HUES48 (cell line): ENCODE measurements at regions not wholly inside any gene's neighbourhood (a gene's known extent, or its start where the extent isn't known, plus 50 kb on each side); places are given as distances from the start of the nearest gene placed in this dataset.
"Not testable (repeated sequence)": the region's sequence is repeated elsewhere in the genome, so short reads cannot be mapped to it uniquely, and the experiment has no call there.

ENCODE experiments used
- H3K27ac ChIP-seq: one replicate; pipeline ENCODE4 v1.7.0; 2013; ENCODE audit warnings: low read depth, low read length, inconsistent platforms
- H3K27me3 ChIP-seq: 2 replicates; pipeline ENCODE4 v1.6.1; 2013; ENCODE audit warnings: mild to moderate bottlenecking, low read length; ENCODE audit not compliant: control insufficient read depth, insufficient read depth
- H3K36me3 ChIP-seq: 2 replicates; pipeline ENCODE4 v1.6.1; 2013; ENCODE audit warnings: low read length; ENCODE audit not compliant: control insufficient read depth, insufficient read depth
- H3K4me1 ChIP-seq: 2 replicates; pipeline ENCODE4 v1.6.1; 2013; ENCODE audit warnings: mild to moderate bottlenecking, low read length; ENCODE audit not compliant: control insufficient read depth, insufficient read depth
- H3K4me3 ChIP-seq: 2 replicates; pipeline ENCODE4 v1.5.1; 2013; ENCODE audit warnings: mild to moderate bottlenecking, low read depth, low read length
- H3K9ac ChIP-seq: 2 replicates; pipeline ENCODE4 v1.6.1; 2013; ENCODE audit warnings: mild to moderate bottlenecking, low read depth, low read length, moderate library complexity
- H3K9me3 ChIP-seq: 2 replicates; pipeline ENCODE4 v1.6.1; 2013; ENCODE audit warnings: low read length; ENCODE audit not compliant: control insufficient read depth, insufficient read depth

GRCh38 chr12:66746489-66747201 lies 67.8 kb upstream of the GRIP1 start:
- no peaks in the 10 kb centered on the region for H3K27me3 ChIP-seq
- H3K4me1 ChIP-seq = peaks cover 13% of the 10 kb centered on the region; the same call in 1 of the 2 replicates
- no peaks in the 10 kb centered on the region for H3K36me3 ChIP-seq
- H3K4me3 ChIP-seq = no peak overlapping the region
- no peak overlapping the region for H3K9ac ChIP-seq
- no peaks in the 10 kb centered on the region for H3K9me3 ChIP-seq
- no peak overlapping the region for H3K27ac ChIP-seq

- Histone ChIP-seq H3K36me3 (no peaks in the 10 kb centered on the region), H3K27ac (no peak overlapping the region), H3K4me3 (no peak overlapping the region), H3K9me3 (no peaks in the 10 kb centered on the region), H3K9ac (no peak overlapping the region), H3K27me3 (no peaks in the 10 kb centered on the region), H3K4me1 (peaks cover 7% of the 10 kb centered on the region)
Measured at GRCh38 chr12:66751432-66752113, 72.7 kb upstream of the GRIP1 start.

- no peaks in the 10 kb centered on the region for H3K27me3 ChIP-seq
- no peaks in the 10 kb centered on the region for H3K36me3 ChIP-seq
- H3K4me3 ChIP-seq = no peak overlapping the region
- H3K9me3 ChIP-seq = no peaks in the 10 kb centered on the region
- H3K9ac ChIP-seq = no peak overlapping the region
- peaks cover 5% of the 10 kb centered on the region for H3K4me1 ChIP-seq
- no peak overlapping the region for H3K27ac ChIP-seq
Measured at GRCh38 chr12:66753810-66754209, 74.9 kb upstream of the GRIP1 start.

- no peaks in the 10 kb centered on the region for H3K36me3 ChIP-seq
- H3K9ac ChIP-seq = no peak overlapping the region
- H3K27me3 ChIP-seq = no peaks in the 10 kb centered on the region
- no peak overlapping the region for H3K27ac ChIP-seq
- H3K4me1 ChIP-seq = peaks cover 5% of the 10 kb centered on the region
- H3K9me3 ChIP-seq = 0 out of 2 replicates have a peak, but pooled peaks cover under 1% of the 10 kb centered on the region
- no peak overlapping the region for H3K4me3 ChIP-seq
Measured at GRCh38 chr12:66755727-66756395, 77.0 kb upstream of the GRIP1 start.

- Histone ChIP-seq H3K27me3 (no peaks in the 10 kb centered on the region), H3K9me3 (0 out of 2 replicates have a peak, but pooled peaks cover 2% of the 10 kb centered on the region), H3K4me3 (no peak overlapping the region), H3K9ac (no peak overlapping the region), H3K4me1 (peaks cover 5% of the 10 kb centered on the region), H3K27ac (no peak overlapping the region), H3K36me3 (no peaks in the 10 kb centered on the region)
Measured at GRCh38 chr12:66756631-66757030, 77.8 kb upstream of the GRIP1 start.

GRCh38 chr12:66760122-66760521 lies 81.2 kb upstream of the GRIP1 start:
- not testable (repeated sequence) for H3K9me3 ChIP-seq, H3K36me3 ChIP-seq, H3K27me3 ChIP-seq, H3K27ac ChIP-seq, H3K9ac ChIP-seq, H3K4me3 ChIP-seq, H3K4me1 ChIP-seq

- Histone ChIP-seq H3K9me3 (0 out of 2 replicates have a peak, but pooled peaks cover 2% of the 10 kb centered on the region), H3K36me3 (no peaks in the 10 kb centered on the region), H3K27ac (no peak overlapping the region), H3K27me3 (no peaks in the 10 kb centered on the region), H3K4me1 (peaks cover 3% of the 10 kb centered on the region; the same call in 1 of the 2 replicates), H3K9ac (no peak overlapping the region), H3K4me3 (no peak overlapping the region)
Measured at GRCh38 chr12:66763467-66763866, 84.6 kb upstream of the GRIP1 start.

- no peak overlapping the region for H3K4me3 ChIP-seq
- no peak overlapping the region for H3K9ac ChIP-seq
- peaks cover 3% of the 10 kb centered on the region; the same call in 1 of the 2 replicates for H3K4me1 ChIP-seq
- H3K27me3 ChIP-seq = no peaks in the 10 kb centered on the region
- no peaks in the 10 kb centered on the region for H3K36me3 ChIP-seq
- H3K9me3 ChIP-seq = 0 out of 2 replicates have a peak, but pooled peaks cover 2% of the 10 kb centered on the region
- no peak overlapping the region for H3K27ac ChIP-seq
Measured at GRCh38 chr12:66765204-66765603, 86.3 kb upstream of the GRIP1 start.

GRCh38 chr12:66767536-66767935 lies 88.7 kb upstream of the GRIP1 start:
- H3K27me3 ChIP-seq = no peaks in the 10 kb centered on the region
- H3K4me3 ChIP-seq = no peak overlapping the region
- no peak overlapping the region for H3K27ac ChIP-seq
- H3K9me3 ChIP-seq = no peaks in the 10 kb centered on the region
- no peaks in the 10 kb centered on the region for H3K36me3 ChIP-seq
- H3K4me1 ChIP-seq = peaks cover 3% of the 10 kb centered on the region; the same call in 1 of the 2 replicates
- no peak overlapping the region for H3K9ac ChIP-seq

GRCh38 chr12:66768293-66768692 lies 89.4 kb upstream of the GRIP1 start:
- Histone ChIP-seq H3K4me1 (peaks cover 3% of the 10 kb centered on the region; the same call in 1 of the 2 replicates), H3K27me3 (no peaks in the 10 kb centered on the region), H3K36me3 (no peaks in the 10 kb centered on the region), H3K9ac (no peak overlapping the region), H3K4me3 (no peak overlapping the region), H3K9me3 (no peaks in the 10 kb centered on the region), H3K27ac (no peak overlapping the region)

- no peak overlapping the region for H3K4me3 ChIP-seq
- no peaks in the 10 kb centered on the region for H3K36me3 ChIP-seq
- H3K27ac ChIP-seq = no peak overlapping the region
- no peaks in the 10 kb centered on the region for H3K27me3 ChIP-seq
- no peak overlapping the region for H3K9ac ChIP-seq
- H3K9me3 ChIP-seq = no peaks in the 10 kb centered on the region
- peaks cover 17% of the 10 kb centered on the region for H3K4me1 ChIP-seq
Measured at GRCh38 chr12:66774929-66775328, 96.1 kb upstream of the GRIP1 start.
